Gastrocnemius medialis (tissue), 4 donors: ENCODE measurements at regions not wholly inside any gene's neighbourhood (a gene's known extent, or its start where the extent isn't known, plus 50 kb on each side); places are given as distances from the start of the nearest gene placed in this dataset.

Experiments used
- CTCF ChIP-seq, 5 experiments: fragments of 450-650 bp in 3 of 5; fragments of 200-600 bp in 2 of 5; sonication (generic) in 2 of 5; IDR thresholded peaks in 4 of 5; conservative IDR thresholded peaks in 1 of 5; 1 replicate in 4 of 5; 2 replicates in 1 of 5; pipeline ENCODE4 v1.5.1; 2016 to 2019; ENCODE audit warnings: antibody characterized with exemption in 5 of 5, mild to moderate bottlenecking in 3 of 5, moderate library complexity in 3 of 5
- POLR2A ChIP-seq, 2 donors: fragments of 450-650 bp; IDR thresholded peaks; one replicate each; pipeline ENCODE4 v1.6.1; 2017; ENCODE audit warnings: antibody characterized with exemption in 2 of 2, mild to moderate bottlenecking in 2 of 2, moderate library complexity in 2 of 2

- TF ChIP-seq CTCF (IDR thresholded peaks at IDR 0.05 in 4 of 5, conservative IDR thresholded peaks at IDR 0.05 in 1 of 5): no peak
- no peak for TF ChIP-seq POLR2A (IDR thresholded peaks at IDR 0.05)
Observed at GRCh38 chr13:97161582-97162231, 60.4 kb upstream of the MBNL2 start.
